T-helper 2 cell treated with Interferon-gamma antibody and Interleukin-4, amounts not matched to agents 5 μg/mL and 100 μg/mL, for 36 hours (primary cell): ENCODE measurements at regions not wholly inside any gene's neighbourhood (a gene's known extent, or its start where the extent isn't known, plus 50 kb on each side); places are given as distances from the start of the nearest gene placed in this dataset.
"Not testable (repeated sequence)": the region's sequence is repeated elsewhere in the genome, so short reads cannot be mapped to it uniquely, and the experiment has no call there.

Source experiments
- DNase-seq: peaks from one replicate; pipeline ENCODE4 v3.0.0; 2021; ENCODE audit warnings: low spot score
- H3K27ac Mint-ChIP-seq: one replicate; pipeline ENCODE4 v1.8.0; 2021; ENCODE audit warnings: mild to moderate bottlenecking, mixed read lengths
- H3K27me3 Mint-ChIP-seq: one replicate; pipeline ENCODE4 v1.8.0; 2021; ENCODE audit warnings: low read depth, mixed read lengths
- H3K36me3 Mint-ChIP-seq: one replicate; pipeline ENCODE4 v1.8.0; 2021; ENCODE audit warnings: low read depth, mixed read lengths
- H3K4me1 Mint-ChIP-seq: one replicate; pipeline ENCODE4 v1.8.0; 2021; ENCODE audit warnings: low read depth, mixed read lengths
- H3K4me3 Mint-ChIP-seq: one replicate; pipeline ENCODE4 v1.8.0; 2022; ENCODE audit warnings: mild to moderate bottlenecking, moderate library complexity, mixed read lengths
- H3K9me3 Mint-ChIP-seq: one replicate; pipeline ENCODE4 v1.8.0; 2021; ENCODE audit warnings: mixed read lengths

- H3K9me3 Mint-ChIP-seq: peaks cover 23% of the 10 kb centered on the region
- H3K4me1 Mint-ChIP-seq, H3K36me3 Mint-ChIP-seq, H3K27ac Mint-ChIP-seq, H3K4me3 Mint-ChIP-seq, H3K27me3 Mint-ChIP-seq, DNase-seq: not testable (repeated sequence)
Measured at GRCh38 chr9:65386191-65386590, 101.2 kb upstream of the FOXD4L5 start.

GRCh38 chr9:65385655-65386024 is 100.6 kb upstream of the FOXD4L5 start:
- not testable (repeated sequence) for H3K4me1 Mint-ChIP-seq, H3K27me3 Mint-ChIP-seq, H3K4me3 Mint-ChIP-seq, DNase-seq, H3K27ac Mint-ChIP-seq, H3K36me3 Mint-ChIP-seq
- H3K9me3 Mint-ChIP-seq: peaks cover 18% of the 10 kb centered on the region

DNA sequence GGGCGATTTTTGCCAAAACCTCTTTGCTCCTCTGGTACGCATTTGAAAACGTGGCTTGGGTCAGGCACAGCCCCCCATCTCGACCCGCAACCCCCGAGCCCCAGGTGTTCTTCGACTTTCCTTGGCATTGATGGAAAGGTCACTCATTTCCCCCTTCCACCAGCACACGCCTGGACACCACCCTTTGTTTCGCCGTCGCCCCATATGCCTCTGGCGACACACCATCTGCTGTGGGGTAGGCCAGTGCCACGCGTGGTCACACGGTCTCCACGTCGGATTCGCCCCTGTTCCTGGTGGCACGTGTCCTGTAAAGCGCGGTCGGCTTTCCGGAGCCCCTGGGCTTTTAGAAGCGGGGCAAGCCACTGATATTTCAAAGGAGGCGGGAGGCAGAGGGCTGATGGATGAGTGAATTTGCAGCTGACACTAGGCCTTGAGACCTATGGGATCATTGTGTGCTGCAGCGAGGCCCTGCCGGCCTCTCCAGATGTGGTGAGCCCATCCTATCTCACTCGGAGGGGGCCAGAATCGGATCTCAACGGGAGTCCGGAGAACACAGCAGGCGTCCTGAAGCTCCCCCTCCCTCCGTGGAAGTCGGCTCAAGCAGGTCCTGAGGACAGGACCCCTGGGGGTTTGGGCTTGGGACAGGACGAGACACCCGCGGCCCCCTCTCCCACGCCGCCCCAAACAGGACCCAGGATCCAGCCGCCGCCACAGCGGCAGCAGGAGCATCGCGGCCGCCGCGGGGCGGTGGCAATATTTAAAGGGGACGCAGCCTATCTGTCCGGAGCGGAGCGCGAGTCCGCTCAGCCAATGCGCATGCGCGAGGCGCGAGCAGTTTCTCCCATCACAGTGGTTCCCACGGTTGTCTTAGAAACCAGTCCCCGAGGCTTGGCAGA is 100.0 kb upstream of the FOXD4L5 start:
- peaks cover 18% of the 10 kb centered on the region for H3K9me3 Mint-ChIP-seq
- not testable (repeated sequence) for DNase-seq, H3K4me3 Mint-ChIP-seq, H3K27ac Mint-ChIP-seq, H3K27me3 Mint-ChIP-seq, H3K4me1 Mint-ChIP-seq, H3K36me3 Mint-ChIP-seq

- not testable (repeated sequence) for H3K4me1 Mint-ChIP-seq, DNase-seq, H3K4me3 Mint-ChIP-seq, H3K36me3 Mint-ChIP-seq, H3K27ac Mint-ChIP-seq, H3K27me3 Mint-ChIP-seq
- peaks cover 15% of the 10 kb centered on the region for H3K9me3 Mint-ChIP-seq
Measured at GRCh38 chr9:65384066-65384465, 99.1 kb upstream of the FOXD4L5 start.

- not testable (repeated sequence) for H3K4me3 Mint-ChIP-seq
Measured at GRCh38 chr9:65383646-65384045, 98.6 kb upstream of the FOXD4L5 start.

DNA sequence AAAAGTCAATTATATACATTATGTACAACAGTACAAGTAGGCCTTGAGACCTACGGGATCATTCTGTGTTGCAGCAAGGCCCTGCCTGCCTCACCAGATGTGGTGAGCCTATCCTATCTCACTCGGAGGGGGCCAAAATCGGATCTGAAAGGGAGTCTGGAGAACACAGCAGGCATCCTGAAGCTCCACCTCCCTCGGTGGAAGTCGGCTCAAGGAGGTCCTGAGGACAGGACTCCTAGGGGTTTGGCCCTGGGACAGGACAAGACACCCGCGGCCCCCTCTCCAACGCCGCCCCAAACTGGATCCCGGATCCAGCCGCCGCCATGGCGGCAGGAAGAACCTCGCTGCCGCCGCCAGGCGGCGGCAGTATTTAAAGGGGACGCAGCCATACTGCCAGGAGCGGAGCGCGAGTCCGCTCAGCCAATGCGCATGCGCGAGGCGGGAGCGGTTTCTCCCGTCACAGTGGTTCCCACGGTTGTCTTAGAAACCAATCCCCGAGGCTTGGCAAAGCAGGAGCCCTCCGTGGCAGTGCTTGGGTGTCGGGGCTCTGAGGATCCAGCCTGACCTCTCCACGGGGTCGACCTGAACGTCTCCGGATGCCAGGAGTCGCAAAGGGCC is 97.8 kb upstream of the FOXD4L5 start:
- not testable (repeated sequence) for H3K27me3 Mint-ChIP-seq, H3K27ac Mint-ChIP-seq, DNase-seq, H3K36me3 Mint-ChIP-seq, H3K4me1 Mint-ChIP-seq, H3K4me3 Mint-ChIP-seq
- peaks cover 15% of the 10 kb centered on the region for H3K9me3 Mint-ChIP-seq

More at GRCh38 chr9:65383646-65384045, 98.6 kb upstream of the FOXD4L5 start:
- DNase-seq, H3K4me1 Mint-ChIP-seq, H3K36me3 Mint-ChIP-seq, H3K27ac Mint-ChIP-seq, H3K27me3 Mint-ChIP-seq: not testable (repeated sequence)
- H3K9me3 Mint-ChIP-seq: peaks cover 15% of the 10 kb centered on the region
